NCI-H748 (cell line): ENCODE measurements at regions not wholly inside any gene's neighbourhood (a gene's known extent, or its start where the extent isn't known, plus 50 kb on each side); places are given as distances from the start of the nearest gene placed in this dataset.

ENCODE experiments used
- DNase-seq: peaks from one replicate; lab custom pipeline; 2025; ENCODE audit not compliant: unreplicated experiment; lab: John Stamatoyannopoulos, UW

- no peak for DNase-seq
These were observed 55.2 kb downstream of the IRX2 start for GRCh38 chr5:2696156-2696807.

- DNase-seq: peak; percentile 70
These were observed 56.1 kb downstream of the IRX2 start for GRCh38 chr5:2695200-2695891.

- no peak for DNase-seq
These were observed 59.9 kb downstream of the IRX2 start for GRCh38 chr5:2691530-2691929.

GRCh38 chr5:2690293-2690692 lies 61.2 kb downstream of the IRX2 start:
- DNase-seq: no peak

GRCh38 chr5:2688586-2688985 lies 62.9 kb downstream of the IRX2 start:
- DNase-seq: no peak

GRCh38 chr5:2687746-2688145 lies 63.7 kb downstream of the IRX2 start:
- no peak for DNase-seq

GRCh38 chr5:2686321-2687124 lies 65.0 kb downstream of the IRX2 start:
- DNase-seq: peak; percentile 82

- DNase-seq: peak; percentile 60
These were observed 65.7 kb downstream of the IRX2 start for GRCh38 chr5:2685651-2686272.

- DNase-seq: no peak
These were observed 66.9 kb downstream of the IRX2 start for GRCh38 chr5:2684606-2685005.

- no peak for DNase-seq
These were observed 67.8 kb downstream of the IRX2 start for GRCh38 chr5:2683720-2684119.

- no peak for DNase-seq
These were observed 70.0 kb downstream of the IRX2 start for GRCh38 chr5:2681476-2681875.

- DNase-seq: no peak
These were observed 70.5 kb downstream of the IRX2 start for GRCh38 chr5:2680979-2681378.

- DNase-seq: no peak
These were observed 73.8 kb downstream of the IRX2 start for GRCh38 chr5:2677689-2678088.

- DNase-seq: peak; percentile 67
These were observed 75.9 kb downstream of the IRX2 start for GRCh38 chr5:2675548-2675947.

GRCh38 chr5:2674456-2674855 lies 77.0 kb downstream of the IRX2 start:
- peak; percentile 35 for DNase-seq

GRCh38 chr5:2670940-2671339 lies 80.5 kb downstream of the IRX2 start:
- no peak for DNase-seq

- no peak for DNase-seq
These were observed 81.6 kb downstream of the IRX2 start for GRCh38 chr5:2669913-2670312.

- no peak for DNase-seq
These were observed 82.2 kb downstream of the IRX2 start for GRCh38 chr5:2669259-2669658.

GRCh38 chr5:2666081-2666480 lies 85.4 kb downstream of the IRX2 start:
- no peak for DNase-seq

GRCh38 chr5:2663489-2663888 lies 88.0 kb downstream of the IRX2 start:
- no peak for DNase-seq

- no peak for DNase-seq
These were observed 91.2 kb downstream of the IRX2 start for GRCh38 chr5:2660315-2660714.
